OCI-LY7 (cell line): ENCODE measurements at regions not wholly inside any gene's neighbourhood (a gene's known extent, or its start where the extent isn't known, plus 50 kb on each side); places are given as distances from the start of the nearest gene placed in this dataset.

Experiments
- BruUV-seq: library from RNA; stranded (reverse); fragments of 400-500 nt; replicated peaks from 2 replicates; lab custom pipeline; 2021; lab: Mats Ljungman, UMichigan
- CTCF ChIA-PET: fragments of 300-600 bp; sonication (Branson Sonifier 250); formaldehyde crosslinking; loops from one replicate; lab custom pipeline; 2022; ENCODE audit warnings: antibody characterized with exemption; ENCODE audit not compliant: unreplicated experiment; lab: Charles Lee
- POLR2A ChIA-PET: fragments of 300-600 bp; sonication (Branson Sonifier 250); formaldehyde crosslinking; loops from one replicate; lab custom pipeline; 2022; ENCODE audit warnings: antibody characterized with exemption; lab: Charles Lee
- DNase-seq: peaks from one replicate; pipeline ENCODE4 v3.0.0-alpha.2; 2015; ENCODE audit warnings: low spot score
- H2AFZ ChIP-seq: fragments of 200-600 bp; sonication (generic), shearing (Covaris generic); 2 replicates; pipeline ENCODE4 v1.6.1; 2014; ENCODE audit warnings: mild to moderate bottlenecking, antibody characterized with exemption, low read length, moderate library complexity
- H3K27ac ChIP-seq: fragments of 200-600 bp; sonication (generic); 2 replicates; pipeline ENCODE4 v1.5.1; 2014; ENCODE audit warnings: mixed run types, low read depth, mild to moderate bottlenecking, moderate library complexity, low read length, inconsistent platforms; ENCODE audit not compliant: poor library complexity, severe bottlenecking
- H3K36me3 ChIP-seq: fragments of 200-600 bp; sonication (generic); 2 replicates; pipeline ENCODE4 v1.6.1; 2014; ENCODE audit warnings: mild to moderate bottlenecking, antibody characterized with exemption, low read length, moderate library complexity, mixed read lengths; ENCODE audit not compliant: insufficient read depth
- H3K4me1 ChIP-seq: fragments of 200-600 bp; sonication (generic); 2 replicates; pipeline ENCODE4 v1.5.1; 2014; ENCODE audit warnings: mild to moderate bottlenecking, low read length; ENCODE audit not compliant: insufficient read depth, poor library complexity, severe bottlenecking
- H3K4me2 ChIP-seq: fragments of 200-600 bp; sonication (generic); 2 replicates; pipeline ENCODE4 v1.6.1; 2014; ENCODE audit warnings: mild to moderate bottlenecking, low read length
- H3K4me3 ChIP-seq: fragments of 200-600 bp; sonication (generic); 2 replicates; pipeline ENCODE4 v1.5.1; 2014; ENCODE audit warnings: mild to moderate bottlenecking, low read depth, low read length; ENCODE audit not compliant: poor library complexity, severe bottlenecking
- H3K79me2 ChIP-seq: fragments of 200-600 bp; sonication (generic); 2 replicates; pipeline ENCODE4 v1.6.1; 2016; ENCODE audit warnings: low read depth, mild to moderate bottlenecking, low read length, moderate library complexity, mixed read lengths; ENCODE audit not compliant: insufficient read depth
- H3K9me2 ChIP-seq: fragments of 200-600 bp; sonication (generic); 2 replicates; pipeline ENCODE4 v1.6.1; 2016; ENCODE audit warnings: mild to moderate bottlenecking, low read length, mixed read lengths; ENCODE audit not compliant: insufficient read depth
- H3K9me3 ChIP-seq: fragments of 200-600 bp; sonication (generic); 2 replicates; pipeline ENCODE4 v1.6.1; 2014; ENCODE audit warnings: mild to moderate bottlenecking, mixed run types, low read length, mixed read lengths
- H4K20me1 ChIP-seq: fragments of 200-600 bp; sonication (generic); 2 replicates; pipeline ENCODE4 v1.6.1; 2014; ENCODE audit warnings: mild to moderate bottlenecking, antibody characterized with exemption, low read length, moderate library complexity, mixed read lengths; ENCODE audit not compliant: insufficient read depth
- EZH2phosphoT487 ChIP-seq: fragments of 200-600 bp; sonication (generic); IDR thresholded peaks from 2 replicates; pipeline ENCODE4 v1.6.1; 2018; ENCODE audit warnings: low read depth, borderline replicate concordance, mild to moderate bottlenecking, mixed run types, antibody characterized with exemption, low read length, moderate library complexity, mixed read lengths
- intact Hi-C: fragments of 100-400 bp; cut with micrococcal nuclease; formaldehyde crosslinking; loops from one replicate; pipeline ENCODE4 v1.10.0; 2022; ENCODE audit not compliant: unreplicated experiment
- TF ChIP-seq, protein P1 (sequence below): fragments of 200-600 bp; sonication (generic); conservative IDR thresholded peaks from 2 replicates; pipeline ENCODE4 v1.5.1; 2014; ENCODE audit warnings: mild to moderate bottlenecking, antibody characterized with exemption, low read length, moderate library complexity, mixed read lengths

DNA sequence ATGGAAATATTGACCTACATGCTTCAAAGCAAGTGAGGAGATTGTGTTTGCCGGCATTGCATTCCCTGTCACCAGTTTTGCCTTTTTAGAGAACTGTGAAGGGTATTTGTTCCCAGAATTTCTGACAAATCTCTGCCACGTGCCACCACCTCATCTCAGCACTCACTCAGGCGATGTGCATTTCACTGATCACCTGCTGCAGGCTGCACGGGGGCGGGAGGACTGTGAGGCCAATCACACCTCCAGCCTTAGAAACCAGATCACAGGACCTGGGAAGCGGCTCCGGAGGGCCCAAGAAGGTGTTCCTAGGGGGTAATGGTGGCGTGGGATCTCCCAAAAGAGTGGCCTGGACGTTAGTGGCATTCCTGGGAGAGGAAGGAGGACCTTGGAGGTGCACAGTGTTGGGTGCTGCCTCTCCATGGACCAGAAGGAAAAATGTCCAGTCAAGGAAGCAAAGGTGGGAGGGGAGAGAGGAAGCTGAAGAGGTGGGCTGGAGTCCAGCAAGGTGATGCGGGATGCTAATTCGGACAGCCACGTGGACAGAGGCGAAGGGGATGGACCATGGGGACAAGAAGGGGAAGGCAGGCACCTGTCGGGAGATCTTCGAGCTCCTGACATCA, 63.6 kb upstream of the OLFM1 start:
- Histone ChIP-seq H3K9me2 (no peaks in the 10 kb centered on the region), H3K4me2 (no peak overlapping the region), H3K9me3 (no peaks in the 10 kb centered on the region), H3K4me1 (no peaks in the 10 kb centered on the region), H3K36me3 (no peaks in the 10 kb centered on the region), H4K20me1 (no peaks in the 10 kb centered on the region), H3K79me2 (no peaks in the 10 kb centered on the region), H3K27ac (no peak overlapping the region), H3K4me3 (no peak overlapping the region), H2AFZ (no peak overlapping the region)
- CTCF ChIA-PET = no interaction called here
- POLR2A ChIA-PET = interaction anchor here (0.7 kb wide), 1 partner anchor 208 kb away, joined by 3 read pairs; no protein-coding TSS in a partner anchor
- TF ChIP-seq, protein P1, sequence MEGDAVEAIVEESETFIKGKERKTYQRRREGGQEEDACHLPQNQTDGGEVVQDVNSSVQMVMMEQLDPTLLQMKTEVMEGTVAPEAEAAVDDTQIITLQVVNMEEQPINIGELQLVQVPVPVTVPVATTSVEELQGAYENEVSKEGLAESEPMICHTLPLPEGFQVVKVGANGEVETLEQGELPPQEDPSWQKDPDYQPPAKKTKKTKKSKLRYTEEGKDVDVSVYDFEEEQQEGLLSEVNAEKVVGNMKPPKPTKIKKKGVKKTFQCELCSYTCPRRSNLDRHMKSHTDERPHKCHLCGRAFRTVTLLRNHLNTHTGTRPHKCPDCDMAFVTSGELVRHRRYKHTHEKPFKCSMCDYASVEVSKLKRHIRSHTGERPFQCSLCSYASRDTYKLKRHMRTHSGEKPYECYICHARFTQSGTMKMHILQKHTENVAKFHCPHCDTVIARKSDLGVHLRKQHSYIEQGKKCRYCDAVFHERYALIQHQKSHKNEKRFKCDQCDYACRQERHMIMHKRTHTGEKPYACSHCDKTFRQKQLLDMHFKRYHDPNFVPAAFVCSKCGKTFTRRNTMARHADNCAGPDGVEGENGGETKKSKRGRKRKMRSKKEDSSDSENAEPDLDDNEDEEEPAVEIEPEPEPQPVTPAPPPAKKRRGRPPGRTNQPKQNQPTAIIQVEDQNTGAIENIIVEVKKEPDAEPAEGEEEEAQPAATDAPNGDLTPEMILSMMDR = no peak
- TF ChIP-seq EZH2phosphoT487 = no peak
- intact Hi-C loops = no loop called here
- DNase-seq = no peak
- no TSS peak for BruUV-seq

DNA sequence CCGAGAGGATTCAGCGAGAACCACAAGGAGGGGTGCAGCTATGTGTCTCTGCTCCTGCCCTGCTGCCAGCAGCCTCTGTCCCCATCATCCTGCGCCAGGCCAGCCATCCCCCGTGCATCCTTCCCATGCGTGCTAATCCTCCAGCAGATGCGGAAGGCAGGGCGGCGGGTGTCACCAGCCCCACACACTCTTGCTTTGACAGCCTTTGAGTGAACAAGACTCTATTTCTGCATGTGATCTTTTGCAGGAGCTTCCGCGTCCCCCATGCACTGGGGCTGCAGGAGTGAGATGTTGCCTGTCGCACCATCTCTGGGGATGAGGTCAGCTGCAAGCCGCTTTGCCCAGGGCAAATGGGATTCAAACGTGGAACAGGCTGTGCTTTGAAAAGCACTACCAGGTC, 58.0 kb upstream of the OLFM1 start:
- BruUV-seq = no TSS peak
- no peaks in the 10 kb centered on the region for H4K20me1 ChIP-seq
- no peaks in the 10 kb centered on the region for H3K36me3 ChIP-seq
- intact Hi-C loops = no loop called here
- H3K4me1 ChIP-seq = no peaks in the 10 kb centered on the region
- H3K79me2 ChIP-seq = no peaks in the 10 kb centered on the region
- H2AFZ ChIP-seq = no peak overlapping the region
- TF ChIP-seq, protein P1 = no peak
- no peak overlapping the region for H3K27ac ChIP-seq
- POLR2A ChIA-PET = no interaction called here
- no peaks in the 10 kb centered on the region for H3K9me3 ChIP-seq
- no peak overlapping the region for H3K4me3 ChIP-seq
- CTCF ChIA-PET = no interaction called here
- H3K4me2 ChIP-seq = no peak overlapping the region
- DNase-seq = no peak
- H3K9me2 ChIP-seq = no peaks in the 10 kb centered on the region

DNA sequence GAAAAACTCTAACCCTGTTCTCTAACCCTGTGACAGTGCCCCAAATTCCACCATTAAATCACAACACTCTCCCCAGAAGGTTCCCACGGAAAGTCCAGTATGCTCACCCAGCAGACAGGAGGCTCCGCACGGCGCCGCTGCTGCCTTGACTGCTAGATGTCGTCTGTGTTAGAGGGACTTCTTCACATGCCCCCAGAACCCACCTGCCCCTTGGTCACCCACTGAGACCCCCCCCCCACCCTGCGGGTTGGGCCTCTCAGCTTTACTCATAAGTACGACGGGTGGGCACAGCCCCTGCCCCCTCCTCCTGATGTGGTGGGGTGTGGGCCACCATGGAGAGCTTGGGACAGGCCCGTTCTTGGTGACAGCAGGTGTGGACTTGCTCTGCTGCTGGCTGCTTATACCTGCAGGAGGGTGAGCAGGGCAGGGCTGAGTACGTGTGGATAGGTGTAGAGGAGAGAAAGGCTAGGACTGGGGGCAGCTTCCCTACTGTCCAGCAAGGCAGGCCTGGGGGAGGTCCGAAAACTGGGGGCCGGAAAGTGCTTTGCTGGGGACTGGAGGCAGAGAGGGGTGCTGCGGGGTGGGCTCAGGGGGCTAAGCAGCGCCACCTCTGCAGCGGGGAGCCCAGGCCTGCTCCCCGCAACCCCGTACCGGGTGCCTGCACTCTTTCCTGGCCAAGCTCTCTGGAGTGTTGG, 57.5 kb upstream of the OLFM1 start:
- DNase-seq = no peak
- intact Hi-C loops = no loop called here
- H3K9me2 ChIP-seq = no peaks in the 10 kb centered on the region
- CTCF ChIA-PET = no interaction called here
- no peak overlapping the region for H3K4me3 ChIP-seq
- no peaks in the 10 kb centered on the region for H4K20me1 ChIP-seq
- H3K36me3 ChIP-seq = no peaks in the 10 kb centered on the region
- H2AFZ ChIP-seq = no peak overlapping the region
- no peak overlapping the region for H3K4me2 ChIP-seq
- H3K79me2 ChIP-seq = no peaks in the 10 kb centered on the region
- no peaks in the 10 kb centered on the region for H3K9me3 ChIP-seq
- no TSS peak for BruUV-seq
- TF ChIP-seq, protein P1 = no peak
- no peak for TF ChIP-seq EZH2phosphoT487
- no peaks in the 10 kb centered on the region for H3K4me1 ChIP-seq
- POLR2A ChIA-PET = interaction anchor here (0.7 kb wide), 2 partner anchors 14 to 18 kb away, joined by 3 read pairs; no protein-coding TSS in a partner anchor
- H3K27ac ChIP-seq = no peak overlapping the region
